HepG2 (cell line): ENCODE measurements at regions not wholly inside any gene's neighbourhood (a gene's known extent, or its start where the extent isn't known, plus 50 kb on each side); places are given as distances from the start of the nearest gene placed in this dataset.

Experiments used
- ATAC-seq: fragments of 200-7000 bp; cut with Tn5 transposase; 3 replicates; pipeline ENCODE4 v1.9.1; 2020; ENCODE audit warnings: mild to moderate bottlenecking, moderate library complexity
- BruUV-seq: library from RNA; stranded (reverse); fragments of 400-500 nt; replicated peaks from 2 replicates; lab custom pipeline; 2021; lab: Mats Ljungman, UMichigan
- CTCF ChIA-PET: fragments of 300-600 bp; formaldehyde crosslinking; extraction: SDS; loops from one replicate; lab custom pipeline; 2021; ENCODE audit warnings: low total read pairs, inconsistent platforms, low intra/inter-chr PET ratio; lab: Yijun Ruan, JAX
- POLR2A ChIA-PET: fragments of 350-600 bp; sonication (Branson Sonifier 250); formaldehyde crosslinking; loops from one replicate; lab custom pipeline; 2020; ENCODE audit warnings: antibody characterized with exemption, inconsistent platforms; lab: Yijun Ruan, JAX
- DNase-seq: peaks from one replicate; pipeline ENCODE4 v3.0.0-alpha.2; 2015; ENCODE audit warnings: low spot score
- FAIRE-seq: peaks from 3 replicates; lab custom pipeline; 2011; peaks lifted over from hg19 to GRCh38; lab: Jason Lieb, UNC
- H2AFZ ChIP-seq: one replicate; pipeline ENCODE4 v1.6.1; 2011; ENCODE audit warnings: low read length, inconsistent platforms
- H3K27ac ChIP-seq: fragments of 300-600 bp; 3 replicates; pipeline ENCODE4 v1.8.0; 2011; ENCODE audit warnings: mixed run types, mild to moderate bottlenecking, mixed read lengths, low read length, inconsistent platforms; ENCODE audit not compliant: insufficient read depth; ENCODE audit errors: extremely low read length
- H3K27me3 ChIP-seq, 2 experiments: fragments of 200-600 bp in 1 of 2; 2 replicates in 1 of 2; 3 replicates in 1 of 2; pipeline versions ENCODE4 v1.6.0 to v1.8.0; 2011; ENCODE audit warnings: low read length in 2 of 2, mild to moderate bottlenecking in 2 of 2, moderate library complexity in 2 of 2, inconsistent platforms in 1 of 2; ENCODE audit not compliant: insufficient read depth in 2 of 2, control insufficient read depth in 1 of 2
- H3K36me3 ChIP-seq, 2 experiments: fragments of 200-600 bp in 1 of 2; replicated peaks in 1 of 2; 2 replicates in 1 of 2; 3 replicates in 1 of 2; pipeline versions ENCODE4 v1.5.1 to v1.8.0; 2011; ENCODE audit warnings: low read length in 2 of 2, inconsistent platforms in 1 of 2; ENCODE audit not compliant: insufficient read depth in 2 of 2, control insufficient read depth in 1 of 2
- H3K4me1 ChIP-seq: 2 replicates; pipeline ENCODE4 v1.5.1; 2012; ENCODE audit warnings: low read length, inconsistent platforms; ENCODE audit not compliant: insufficient read depth
- H3K4me2 ChIP-seq: 2 replicates; pipeline ENCODE4 v1.6.0; 2011; ENCODE audit warnings: low read depth, low read length, inconsistent platforms
- H3K4me3 ChIP-seq, 3 experiments: fragments of 200-600 bp in 1 of 3; sonication (generic), shearing (Covaris generic) in 1 of 3; replicated peaks in 1 of 3; 2 replicates each; pipeline ENCODE4 v1.5.1; 2011 to 2016; ENCODE audit warnings: low read length in 3 of 3, inconsistent platforms in 2 of 3, low read depth in 2 of 3, mild to moderate bottlenecking in 2 of 3, control low read depth in 1 of 3, mixed read lengths in 1 of 3; ENCODE audit not compliant: insufficient read depth in 1 of 3
- H3K79me2 ChIP-seq: one replicate; pipeline ENCODE4 v1.6.1; 2011; ENCODE audit warnings: low read length, inconsistent platforms; ENCODE audit not compliant: insufficient read depth
- H3K9ac ChIP-seq: 2 replicates; pipeline ENCODE4 v1.6.0; 2011; ENCODE audit warnings: mild to moderate bottlenecking, low read depth, low read length, inconsistent platforms; ENCODE audit not compliant: insufficient read depth
- H3K9me3 ChIP-seq: 2 replicates; pipeline ENCODE4 v1.5.1; 2012; ENCODE audit warnings: mild to moderate bottlenecking, low read length
- H4K20me1 ChIP-seq: 2 replicates; pipeline ENCODE4 v1.6.0; 2011; ENCODE audit warnings: inconsistent platforms, mild to moderate bottlenecking, low read length, moderate library complexity; ENCODE audit not compliant: insufficient read depth
- BCL3 ChIP-seq: sonication (generic); formaldehyde crosslinking; IDR thresholded peaks from 2 replicates; pipeline ENCODE4 v1.5.1; 2020; ENCODE audit warnings: mild to moderate bottlenecking, missing genetic modification reagents, moderate library complexity
- ESRRA ChIP-seq: sonication (generic); formaldehyde crosslinking; IDR thresholded peaks from 2 replicates; pipeline ENCODE4 v1.5.1; 2020; ENCODE audit warnings: mild to moderate bottlenecking, low read depth, missing genetic modification reagents
- HNF4A ChIP-seq: sonication (generic); formaldehyde crosslinking; IDR thresholded peaks from 2 replicates; pipeline ENCODE4 v1.4.0; 2020; ENCODE audit warnings: missing genetic modification reagents
- IRX3 ChIP-seq: sonication (generic); formaldehyde crosslinking; IDR thresholded peaks from 2 replicates; pipeline ENCODE4 v1.8.1; 2023; ENCODE audit warnings: mild to moderate bottlenecking, low read depth, missing genetic modification reagents, borderline replicate concordance
- MIXL1 ChIP-seq: IDR thresholded peaks from 2 replicates; pipeline ENCODE4 v1.6.1; 2016
- RBFOX2 ChIP-seq: fragments of 200-400 bp; formaldehyde crosslinking; IDR thresholded peaks from 2 replicates; pipeline ENCODE4 v1.6.1; 2017; ENCODE audit warnings: low read depth, mild to moderate bottlenecking, low read length
- SRF ChIP-seq: IDR thresholded peaks from 2 replicates; pipeline ENCODE4 v1.6.1; 2011; ENCODE audit warnings: mild to moderate bottlenecking, low read depth, low read length, moderate library complexity
- SRSF9 ChIP-seq: fragments of 200-400 bp; formaldehyde crosslinking; IDR thresholded peaks from 2 replicates; pipeline ENCODE4 v1.6.1; 2018; ENCODE audit warnings: borderline replicate concordance, mild to moderate bottlenecking, low read depth, low read length; ENCODE audit not compliant: insufficient read depth, poor library complexity, severe bottlenecking
- ZBTB3 ChIP-seq: sonication (generic); formaldehyde crosslinking; IDR thresholded peaks from 2 replicates; pipeline ENCODE4 v1.4.0; 2020; ENCODE audit warnings: low read depth, mild to moderate bottlenecking, moderate library complexity, missing genetic modification reagents, borderline replicate concordance
- ZNF263 ChIP-seq: sonication (generic); formaldehyde crosslinking; IDR thresholded peaks from 2 replicates; pipeline ENCODE4 v1.4.0; 2020; ENCODE audit warnings: missing genetic modification reagents
- ZNF354B ChIP-seq: sonication (generic); formaldehyde crosslinking; IDR thresholded peaks from 2 replicates; pipeline ENCODE4 v1.8.0; 2022; ENCODE audit warnings: mild to moderate bottlenecking, missing genetic modification reagents
- ZNF512 ChIP-seq: sonication (generic); formaldehyde crosslinking; IDR thresholded peaks from 2 replicates; pipeline ENCODE4 v1.4.0; 2020; ENCODE audit warnings: mild to moderate bottlenecking, missing genetic modification reagents
- ZNF550 ChIP-seq: sonication (generic); formaldehyde crosslinking; IDR thresholded peaks from 2 replicates; pipeline ENCODE4 v1.4.0; 2020; ENCODE audit warnings: mild to moderate bottlenecking, missing genetic modification reagents, borderline replicate concordance
- in situ Hi-C: cut with HindIII; loops from 2 replicates; pipeline ENCODE4 v1.10.0; 2017; ENCODE audit warnings: low pct_unique_long_range_greater_than_20kb; ENCODE audit not compliant: extremely low pct_ligation_motif_present
- intact Hi-C: fragments of 100-400 bp; cut with micrococcal nuclease; formaldehyde crosslinking; loops from one replicate; pipeline ENCODE4 v1.10.0; 2022; ENCODE audit not compliant: unreplicated experiment
- TF ChIP-seq, protein P1 (sequence below): sonication (generic); formaldehyde crosslinking; conservative IDR thresholded peaks from 2 replicates; pipeline ENCODE4 v1.4.0; 2020; ENCODE audit warnings: mild to moderate bottlenecking, missing genetic modification reagents, moderate library complexity

- intact Hi-C loops (no loop called here), in situ Hi-C loops (no loop called here)
- Histone ChIP-seq H4K20me1 (no peaks in the 10 kb centered on the region), H3K4me3 (no peak overlapping the region), H3K36me3 (no peaks in the 10 kb centered on the region), H3K4me2 (no peak overlapping the region), H2AFZ (no peak overlapping the region), H3K4me1 (no peaks in the 10 kb centered on the region), H3K79me2 (no peaks in the 10 kb centered on the region), H3K27me3 (no peaks in the 10 kb centered on the region), H3K9ac (no peak overlapping the region), H3K27ac (no peak overlapping the region), H3K9me3 (no peaks in the 10 kb centered on the region)
- TF ChIP-seq ZNF354B (CRISPR knock-in tag), result no peak
- TF ChIP-seq BCL3 (CRISPR knock-in tag), result no peak
- TF ChIP-seq ZNF263 (CRISPR knock-in tag), result no peak
- no peak for TF ChIP-seq MIXL1 (CRISPR knock-in tag)
- TF ChIP-seq ZNF512, result no peak
- no peak for TF ChIP-seq RBFOX2
- TF ChIP-seq, protein P1, sequence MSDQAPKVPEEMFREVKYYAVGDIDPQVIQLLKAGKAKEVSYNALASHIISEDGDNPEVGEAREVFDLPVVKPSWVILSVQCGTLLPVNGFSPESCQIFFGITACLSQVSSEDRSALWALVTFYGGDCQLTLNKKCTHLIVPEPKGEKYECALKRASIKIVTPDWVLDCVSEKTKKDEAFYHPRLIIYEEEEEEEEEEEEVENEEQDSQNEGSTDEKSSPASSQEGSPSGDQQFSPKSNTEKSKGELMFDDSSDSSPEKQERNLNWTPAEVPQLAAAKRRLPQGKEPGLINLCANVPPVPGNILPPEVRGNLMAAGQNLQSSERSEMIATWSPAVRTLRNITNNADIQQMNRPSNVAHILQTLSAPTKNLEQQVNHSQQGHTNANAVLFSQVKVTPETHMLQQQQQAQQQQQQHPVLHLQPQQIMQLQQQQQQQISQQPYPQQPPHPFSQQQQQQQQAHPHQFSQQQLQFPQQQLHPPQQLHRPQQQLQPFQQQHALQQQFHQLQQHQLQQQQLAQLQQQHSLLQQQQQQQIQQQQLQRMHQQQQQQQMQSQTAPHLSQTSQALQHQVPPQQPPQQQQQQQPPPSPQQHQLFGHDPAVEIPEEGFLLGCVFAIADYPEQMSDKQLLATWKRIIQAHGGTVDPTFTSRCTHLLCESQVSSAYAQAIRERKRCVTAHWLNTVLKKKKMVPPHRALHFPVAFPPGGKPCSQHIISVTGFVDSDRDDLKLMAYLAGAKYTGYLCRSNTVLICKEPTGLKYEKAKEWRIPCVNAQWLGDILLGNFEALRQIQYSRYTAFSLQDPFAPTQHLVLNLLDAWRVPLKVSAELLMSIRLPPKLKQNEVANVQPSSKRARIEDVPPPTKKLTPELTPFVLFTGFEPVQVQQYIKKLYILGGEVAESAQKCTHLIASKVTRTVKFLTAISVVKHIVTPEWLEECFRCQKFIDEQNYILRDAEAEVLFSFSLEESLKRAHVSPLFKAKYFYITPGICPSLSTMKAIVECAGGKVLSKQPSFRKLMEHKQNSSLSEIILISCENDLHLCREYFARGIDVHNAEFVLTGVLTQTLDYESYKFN (CRISPR knock-in tag), result no peak
- no peak for TF ChIP-seq SRSF9
- no peak for TF ChIP-seq HNF4A (CRISPR knock-in tag)
- no peak for TF ChIP-seq IRX3 (CRISPR knock-in tag)
- TF ChIP-seq SRF, result no peak
- TF ChIP-seq ZBTB3 (CRISPR knock-in tag), result no peak
- TF ChIP-seq ZNF550 (CRISPR knock-in tag), result no peak
- TF ChIP-seq ESRRA (CRISPR knock-in tag), result no peak
- ChIA-PET POLR2A (no interaction called here), CTCF (no interaction called here)
- FAIRE-seq, result no peak
- no peak for DNase-seq
- no peak for ATAC-seq
- BruUV-seq, result no TSS peak
These were observed 1720.5 kb upstream of the NUDT12 start for GRCh38 chr5:105283134-105283533.
